VCaP (cell line): ENCODE measurements at regions not wholly inside any gene's neighbourhood (a gene's known extent, or its start where the extent isn't known, plus 50 kb on each side); places are given as distances from the start of the nearest gene placed in this dataset.

Experiments
- H3K27ac ChIP-seq: fragments of 450-650 bp; 2 replicates; pipeline ENCODE4 v1.5.1; 2017
- TF ChIP-seq, protein P1 (sequence below): fragments of 450-650 bp; conservative IDR thresholded peaks from 2 replicates; pipeline ENCODE4 v1.5.1; 2017; ENCODE audit warnings: mild to moderate bottlenecking, moderate library complexity

DNA sequence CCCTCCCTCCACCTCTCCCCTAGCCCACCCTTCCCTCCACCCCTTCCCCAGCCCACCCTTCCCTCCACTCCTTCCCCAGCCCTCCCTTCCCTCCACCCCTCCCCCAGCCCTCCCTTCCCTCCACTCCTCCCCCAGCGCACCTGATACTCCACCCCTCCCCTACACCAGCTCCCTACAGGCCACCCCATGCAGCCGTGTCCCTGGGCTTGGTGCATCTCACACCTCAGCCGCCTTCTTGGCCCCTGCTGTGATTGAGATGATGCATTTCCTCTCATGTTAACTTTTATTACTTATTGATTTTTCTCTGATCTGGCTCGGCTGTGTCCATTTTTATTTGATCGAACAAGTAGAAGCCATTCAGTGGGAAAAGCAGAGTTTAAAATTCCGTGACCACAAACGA is 243.8 kb downstream of the MATN1 start:
- H3K27ac ChIP-seq: no peak overlapping the region
- TF ChIP-seq, protein P1, sequence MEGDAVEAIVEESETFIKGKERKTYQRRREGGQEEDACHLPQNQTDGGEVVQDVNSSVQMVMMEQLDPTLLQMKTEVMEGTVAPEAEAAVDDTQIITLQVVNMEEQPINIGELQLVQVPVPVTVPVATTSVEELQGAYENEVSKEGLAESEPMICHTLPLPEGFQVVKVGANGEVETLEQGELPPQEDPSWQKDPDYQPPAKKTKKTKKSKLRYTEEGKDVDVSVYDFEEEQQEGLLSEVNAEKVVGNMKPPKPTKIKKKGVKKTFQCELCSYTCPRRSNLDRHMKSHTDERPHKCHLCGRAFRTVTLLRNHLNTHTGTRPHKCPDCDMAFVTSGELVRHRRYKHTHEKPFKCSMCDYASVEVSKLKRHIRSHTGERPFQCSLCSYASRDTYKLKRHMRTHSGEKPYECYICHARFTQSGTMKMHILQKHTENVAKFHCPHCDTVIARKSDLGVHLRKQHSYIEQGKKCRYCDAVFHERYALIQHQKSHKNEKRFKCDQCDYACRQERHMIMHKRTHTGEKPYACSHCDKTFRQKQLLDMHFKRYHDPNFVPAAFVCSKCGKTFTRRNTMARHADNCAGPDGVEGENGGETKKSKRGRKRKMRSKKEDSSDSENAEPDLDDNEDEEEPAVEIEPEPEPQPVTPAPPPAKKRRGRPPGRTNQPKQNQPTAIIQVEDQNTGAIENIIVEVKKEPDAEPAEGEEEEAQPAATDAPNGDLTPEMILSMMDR: no peak

DNA sequence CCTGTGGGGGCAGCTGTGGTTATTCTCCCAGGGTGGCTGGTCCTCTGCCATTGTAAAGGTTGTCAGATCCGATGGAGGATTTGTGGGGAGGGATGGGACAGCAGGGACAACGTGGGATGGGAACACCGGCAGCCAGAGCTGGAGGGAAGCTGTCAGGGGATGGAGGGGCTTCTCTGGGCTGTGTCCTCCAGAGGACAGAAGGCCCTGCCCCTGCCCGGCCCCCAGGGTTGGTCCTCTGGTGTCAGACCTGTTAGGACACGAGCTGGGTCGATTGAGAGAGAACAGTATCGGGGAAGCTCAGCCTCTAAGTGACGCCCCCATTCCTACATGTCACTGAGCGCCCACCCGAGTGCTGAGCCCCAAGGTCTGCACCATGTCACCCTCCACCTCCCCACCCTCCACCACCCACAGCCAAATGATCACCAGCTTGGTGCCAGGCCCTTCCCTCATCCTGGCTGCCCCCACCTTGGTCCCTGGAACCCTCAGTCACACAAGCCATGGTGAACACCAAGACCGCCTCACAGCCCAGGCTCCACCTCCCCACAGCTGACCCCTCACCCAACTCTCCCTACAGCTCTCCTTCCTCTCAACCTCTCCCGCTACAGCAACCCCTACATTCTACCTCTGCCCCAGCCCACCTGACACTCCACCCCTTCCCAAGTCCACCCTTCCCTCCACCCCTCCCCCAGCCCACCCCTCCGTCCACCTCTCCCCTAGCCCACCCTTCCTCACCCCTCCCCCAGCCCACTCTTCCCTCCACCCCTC is 244.4 kb downstream of the MATN1 start:
- no peak overlapping the region for H3K27ac ChIP-seq
- TF ChIP-seq, protein P1: no peak

DNA sequence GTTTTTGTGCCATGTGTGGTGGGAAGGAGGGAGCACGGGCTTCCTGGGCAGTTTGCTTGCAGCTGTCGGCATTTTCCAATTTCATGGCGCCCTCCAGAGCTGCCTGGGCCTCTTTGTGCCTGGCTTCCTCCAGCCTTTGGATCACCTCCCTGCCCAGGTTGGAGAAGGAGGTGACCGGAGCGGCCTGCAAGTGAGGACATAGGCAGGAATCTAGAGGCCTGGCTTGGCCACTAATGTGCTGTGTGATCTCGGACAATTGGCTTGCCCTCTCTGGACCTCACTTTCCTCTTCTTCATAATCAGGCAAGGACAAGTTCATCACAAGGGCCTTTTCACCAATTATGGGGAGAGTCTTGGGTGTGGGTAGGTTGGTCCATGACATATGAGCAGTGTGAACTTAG is 245.1 kb downstream of the MATN1 start:
- no peak overlapping the region for H3K27ac ChIP-seq
- TF ChIP-seq, protein P1: no peak

DNA sequence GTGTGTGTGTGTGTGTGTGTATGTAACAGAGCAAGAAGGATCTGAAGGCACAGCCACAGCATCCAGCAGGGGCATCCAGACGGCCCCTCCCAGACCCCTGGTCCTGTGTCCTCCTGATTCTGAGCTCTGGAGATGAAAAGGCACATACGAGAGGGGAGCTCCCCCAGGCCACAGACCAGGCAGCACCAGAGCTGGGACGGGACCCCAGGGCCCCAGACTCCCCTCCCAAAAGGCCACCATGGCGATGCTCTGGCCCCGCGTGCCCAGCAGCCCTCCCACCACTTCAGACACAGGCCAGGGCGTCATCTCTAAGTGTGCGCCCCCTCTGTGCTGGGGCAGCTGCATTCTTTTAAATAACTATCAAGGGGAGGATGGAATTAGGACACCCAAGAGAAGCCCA is 245.8 kb downstream of the MATN1 start:
- TF ChIP-seq, protein P1: no peak
- H3K27ac ChIP-seq: no peak overlapping the region

DNA sequence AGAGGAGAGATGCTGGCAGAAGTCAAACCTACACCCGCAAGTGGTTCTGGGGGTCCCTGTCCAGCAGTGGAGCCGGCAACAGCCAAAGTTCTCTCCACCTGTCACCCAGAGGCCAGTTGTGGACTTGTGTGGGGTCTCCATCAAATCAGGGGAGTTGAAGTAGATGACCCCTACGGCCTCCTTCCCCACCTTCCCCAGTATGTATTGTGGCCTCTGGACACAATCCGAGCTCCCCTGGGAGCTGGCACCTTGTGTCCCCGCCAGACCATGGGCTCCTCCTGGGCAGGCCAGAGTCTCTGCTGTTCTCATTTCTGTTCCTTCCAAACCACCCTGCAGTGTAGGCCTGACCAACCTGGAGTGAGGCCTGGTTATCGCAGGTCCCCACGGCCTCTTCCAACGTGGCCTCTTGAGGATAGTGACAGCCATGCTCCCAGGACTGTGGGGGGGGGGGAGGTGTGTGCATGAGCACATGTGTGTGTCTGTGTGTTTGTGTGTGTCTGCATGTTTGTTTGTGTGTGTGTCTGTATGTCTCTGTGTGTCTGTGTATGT is 246.4 kb downstream of the MATN1 start:
- H3K27ac ChIP-seq: no peak overlapping the region
- TF ChIP-seq, protein P1: no peak

DNA sequence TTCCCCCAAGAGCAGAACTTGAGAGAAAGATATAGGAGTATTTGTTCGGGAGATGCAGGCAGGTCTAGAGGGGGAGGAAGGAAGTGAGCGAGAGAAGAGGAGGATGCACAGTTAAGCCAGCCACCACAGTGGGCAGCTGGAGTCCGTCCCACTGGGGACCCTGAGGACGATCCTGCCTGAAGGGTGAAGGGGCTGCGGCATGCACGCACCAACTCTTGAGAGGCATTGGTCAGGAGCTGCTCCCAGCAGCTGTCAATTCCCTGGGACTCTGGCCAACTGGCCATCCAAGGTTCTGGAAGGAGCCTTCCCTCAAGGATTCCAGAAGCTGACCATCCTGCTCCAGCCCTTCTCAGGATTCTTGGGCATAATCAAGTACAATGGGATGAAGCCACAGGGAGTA is 246.9 kb downstream of the MATN1 start:
- H3K27ac ChIP-seq: no peak overlapping the region
- TF ChIP-seq, protein P1: no peak

DNA sequence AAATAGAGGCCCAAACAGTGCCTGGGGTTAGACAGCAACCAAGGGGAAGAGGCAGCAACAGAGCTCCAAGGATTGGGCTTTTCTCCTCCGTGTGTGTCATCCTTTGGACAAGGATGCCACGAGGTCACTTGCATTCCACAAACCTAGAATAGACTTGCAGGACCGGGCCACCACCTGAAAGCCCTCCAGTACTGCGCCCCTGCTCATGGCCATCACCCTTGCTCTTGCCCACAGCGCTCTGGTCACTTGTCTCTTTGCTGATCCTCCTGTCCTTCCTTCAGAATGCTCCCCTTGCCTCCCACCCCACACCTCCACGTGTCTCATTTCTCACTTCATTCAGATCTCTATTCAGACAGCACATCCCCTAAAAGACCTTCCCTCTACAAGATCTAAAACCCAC is 247.4 kb downstream of the MATN1 start:
- no peak overlapping the region for H3K27ac ChIP-seq
- TF ChIP-seq, protein P1: no peak
